ENCODE measurements at regions not wholly inside any gene's neighbourhood (a gene's known extent, or its start where the extent isn't known, plus 50 kb on each side); places are given as distances from the start of the nearest gene placed in this dataset.
"Not testable (repeated sequence)": the region's sequence is repeated elsewhere in the genome, so short reads cannot be mapped to it uniquely, and the experiment has no call there.

GRCh38 chr9:86997156-86997555 is 49.9 kb upstream of the GAS1 start:
- no peak for DNase-seq (ENCODE audit: extremely low read depth in 1 of 11, low read depth in 9 of 11, low spot score in 4 of 11)

- no peak for DNase-seq (ENCODE audit: extremely low read depth in 1 of 11, low read depth in 9 of 11, low spot score in 4 of 11)
Observed at GRCh38 chr9:86997951-86998350, 50.6 kb upstream of the GAS1 start.

GRCh38 chr9:87002517-87002916 is 55.2 kb upstream of the GAS1 start:
- DNase-seq (ENCODE audit: extremely low read depth in 1 of 11, low read depth in 9 of 11, low spot score in 4 of 11): no peak

- no peak for DNase-seq (ENCODE audit: extremely low read depth in 1 of 11, low read depth in 9 of 11, low spot score in 4 of 11)
Observed at GRCh38 chr9:87004016-87004415, 56.7 kb upstream of the GAS1 start.

GRCh38 chr9:87006956-87007355 is 59.6 kb upstream of the GAS1 start:
- DNase-seq (ENCODE audit: extremely low read depth in 1 of 11, low read depth in 9 of 11, low spot score in 4 of 11): no peak

GRCh38 chr9:87007711-87008366 is 60.5 kb upstream of the GAS1 start:
- DNase-seq (ENCODE audit: extremely low read depth in 1 of 11, low read depth in 9 of 11, low spot score in 4 of 11): no peak

- DNase-seq (ENCODE audit: extremely low read depth in 1 of 11, low read depth in 9 of 11, low spot score in 4 of 11): no peak
Observed at GRCh38 chr9:87008667-87009066, 61.4 kb upstream of the GAS1 start.

- DNase-seq (ENCODE audit: extremely low read depth in 1 of 11, low read depth in 9 of 11, low spot score in 4 of 11): no peak
Observed at GRCh38 chr9:87010626-87011025, 63.3 kb upstream of the GAS1 start.

GRCh38 chr9:87011551-87011950 is 64.2 kb upstream of the GAS1 start:
- no peak for DNase-seq (ENCODE audit: extremely low read depth in 1 of 11, low read depth in 9 of 11, low spot score in 4 of 11)

- DNase-seq (ENCODE audit: extremely low read depth in 1 of 11, low read depth in 9 of 11, low spot score in 4 of 11): no peak
Observed at GRCh38 chr9:87013490-87013889, 66.2 kb upstream of the GAS1 start.

GRCh38 chr9:87014436-87014835 is 67.1 kb upstream of the GAS1 start:
- DNase-seq (ENCODE audit: extremely low read depth in 1 of 11, low read depth in 9 of 11, low spot score in 4 of 11): no peak

GRCh38 chr9:87016681-87017080 is 69.4 kb upstream of the GAS1 start:
- no peak for DNase-seq (ENCODE audit: extremely low read depth in 1 of 11, low read depth in 9 of 11, low spot score in 4 of 11)

GRCh38 chr9:87020169-87020950 is 73.1 kb upstream of the GAS1 start:
- peak in 1 of 11 donors; percentile 37 for DNase-seq (ENCODE audit: extremely low read depth in 1 of 11, low read depth in 9 of 11, low spot score in 4 of 11)

- no peak for DNase-seq (ENCODE audit: extremely low read depth in 1 of 11, low read depth in 9 of 11, low spot score in 4 of 11)
Observed at GRCh38 chr9:87022178-87022577, 74.9 kb upstream of the GAS1 start.

- DNase-seq (ENCODE audit: extremely low read depth in 1 of 11, low read depth in 9 of 11, low spot score in 4 of 11): no peak
Observed at GRCh38 chr9:87026204-87026603, 78.9 kb upstream of the GAS1 start.

- not testable (repeated sequence) for DNase-seq (ENCODE audit: extremely low read depth in 1 of 11, low read depth in 9 of 11, low spot score in 4 of 11)
Observed at GRCh38 chr9:87028836-87029235, 81.5 kb upstream of the GAS1 start.

GRCh38 chr9:87029905-87030304 is 82.6 kb upstream of the GAS1 start:
- DNase-seq (ENCODE audit: extremely low read depth in 1 of 11, low read depth in 9 of 11, low spot score in 4 of 11): no peak

GRCh38 chr9:87034841-87035240 is 87.5 kb upstream of the GAS1 start:
- DNase-seq (ENCODE audit: extremely low read depth in 1 of 11, low read depth in 9 of 11, low spot score in 4 of 11): no peak

- DNase-seq (ENCODE audit: extremely low read depth in 1 of 11, low read depth in 9 of 11, low spot score in 4 of 11): peak in 6 of 11 donors; percentile 33 to 61 (median 50)
Observed at GRCh38 chr9:87035879-87036278, 88.6 kb upstream of the GAS1 start.

GRCh38 chr9:87036506-87036905 is 89.2 kb upstream of the GAS1 start:
- no peak for DNase-seq (ENCODE audit: extremely low read depth in 1 of 11, low read depth in 9 of 11, low spot score in 4 of 11)

Measured in renal cortex interstitium (tissue), 11 donors.